ENCODE measurements at regions not wholly inside any gene's neighbourhood (a gene's known extent, or its start where the extent isn't known, plus 50 kb on each side); places are given as distances from the start of the nearest gene placed in this dataset.

DNA sequence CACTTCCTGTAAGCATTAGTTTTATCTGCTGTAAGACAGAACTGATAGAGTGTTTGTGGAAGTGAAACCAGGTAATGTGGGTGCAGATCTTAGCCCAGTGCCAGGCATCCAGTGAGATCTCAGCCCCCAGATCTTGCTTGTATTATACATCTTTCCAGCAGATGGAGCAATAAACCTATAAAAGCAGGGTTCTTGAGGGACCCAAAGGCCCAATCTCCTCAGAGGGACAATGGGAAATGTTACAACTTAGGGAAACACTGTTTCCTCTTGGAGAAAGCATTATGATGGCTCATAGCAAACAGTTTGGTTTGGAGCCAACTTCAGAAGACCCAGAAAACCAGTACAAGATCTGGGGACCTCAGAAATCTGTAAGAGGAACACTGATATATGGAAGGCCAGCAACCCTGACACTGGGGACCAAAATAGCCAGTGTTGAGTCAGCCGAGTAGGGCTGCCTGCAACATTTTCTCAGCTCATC is 206.3 kb downstream of the SLC7A11 start:
- DNase-seq, result no peak
- intact Hi-C loops (cut with DNase I), result loop anchor here (1.0 to 5.0 kb wide), 4 partner anchors 56 to 835 kb away; no protein-coding TSS in a partner anchor

DNA sequence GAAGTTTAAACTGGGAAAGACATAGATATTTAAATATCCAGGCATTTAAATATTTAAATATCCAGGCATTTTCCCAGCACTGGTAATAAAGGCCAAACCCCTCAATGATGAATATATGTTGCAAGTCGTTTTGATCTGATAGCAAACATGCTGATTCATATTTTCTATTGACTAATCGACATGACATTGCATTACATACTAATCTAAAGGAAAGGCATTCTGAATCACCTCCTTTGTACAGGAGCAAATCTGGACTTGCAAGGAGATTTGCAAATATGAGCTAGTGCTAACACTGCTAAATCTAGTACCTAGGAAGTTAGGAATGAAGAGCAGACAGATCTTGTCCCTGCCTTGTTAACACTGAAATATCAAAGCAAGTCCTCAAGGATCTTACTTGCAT is 207.3 kb downstream of the SLC7A11 start:
- intact Hi-C loops (cut with DNase I), result loop anchor here (1.0 to 5.0 kb wide), 4 partner anchors 57 to 836 kb away; no protein-coding TSS in a partner anchor
- DNase-seq, result no peak

DNA sequence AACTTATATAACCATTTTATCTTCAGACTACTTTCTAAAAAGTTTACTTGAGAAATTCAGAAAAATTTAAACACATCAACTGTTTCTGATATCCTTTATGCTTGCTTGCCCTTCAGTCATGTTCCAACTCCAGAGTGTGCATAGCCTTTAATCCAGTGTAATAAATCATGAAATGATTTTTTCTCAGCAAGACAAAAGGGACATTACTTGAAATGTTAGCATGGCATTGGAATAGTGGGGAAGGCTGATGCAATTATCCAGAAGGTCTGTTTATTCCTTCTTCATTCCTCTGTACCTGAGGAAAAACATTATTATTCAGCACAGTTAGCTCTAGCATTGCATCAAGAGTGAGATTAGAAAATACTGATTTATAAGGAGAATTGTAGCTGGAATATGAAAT is 209.9 kb downstream of the SLC7A11 start:
- intact Hi-C loops (cut with DNase I), result no loop called here
- no peak for DNase-seq

DNA sequence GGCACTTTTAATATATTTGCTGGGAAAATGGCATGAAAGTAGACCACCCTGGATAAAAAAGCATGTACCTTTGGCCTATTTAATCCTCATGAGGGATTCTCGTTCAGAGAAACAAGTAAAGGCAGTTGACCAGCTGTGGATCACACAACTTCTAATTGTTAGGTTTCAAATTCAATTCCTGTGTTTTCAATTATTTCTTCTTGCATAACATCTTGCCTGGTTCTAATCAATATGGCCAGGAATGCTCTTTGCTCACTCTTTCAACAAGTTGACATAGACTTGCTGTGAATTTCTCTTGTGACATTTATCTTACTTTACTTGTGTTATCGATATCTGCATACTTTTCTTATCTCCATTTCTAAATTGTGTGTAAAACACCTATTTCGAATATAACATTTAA is 211.8 kb downstream of the SLC7A11 start:
- intact Hi-C loops (cut with DNase I), result no loop called here
- DNase-seq, result no peak

DNA sequence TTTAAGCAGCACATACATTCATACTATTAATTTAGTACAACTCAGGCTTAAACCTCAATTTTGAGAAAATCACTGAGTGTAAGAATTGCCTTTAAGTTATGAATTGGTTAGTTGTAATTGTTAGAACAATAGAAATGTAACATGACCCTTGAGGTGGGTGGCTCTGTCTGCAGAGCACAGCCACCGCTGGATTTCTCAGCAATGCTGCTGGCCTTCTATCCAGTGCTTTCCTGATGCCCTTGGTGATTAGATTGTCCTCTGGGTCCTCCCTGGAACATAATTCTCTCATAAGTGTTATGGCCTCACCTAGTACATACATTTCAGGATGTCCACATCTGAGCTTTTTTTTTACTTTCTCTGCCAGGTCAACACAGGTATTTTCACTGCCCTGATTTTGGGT is 213.2 kb downstream of the SLC7A11 start:
- intact Hi-C loops (cut with DNase I), result no loop called here
- DNase-seq, result no peak

DNA sequence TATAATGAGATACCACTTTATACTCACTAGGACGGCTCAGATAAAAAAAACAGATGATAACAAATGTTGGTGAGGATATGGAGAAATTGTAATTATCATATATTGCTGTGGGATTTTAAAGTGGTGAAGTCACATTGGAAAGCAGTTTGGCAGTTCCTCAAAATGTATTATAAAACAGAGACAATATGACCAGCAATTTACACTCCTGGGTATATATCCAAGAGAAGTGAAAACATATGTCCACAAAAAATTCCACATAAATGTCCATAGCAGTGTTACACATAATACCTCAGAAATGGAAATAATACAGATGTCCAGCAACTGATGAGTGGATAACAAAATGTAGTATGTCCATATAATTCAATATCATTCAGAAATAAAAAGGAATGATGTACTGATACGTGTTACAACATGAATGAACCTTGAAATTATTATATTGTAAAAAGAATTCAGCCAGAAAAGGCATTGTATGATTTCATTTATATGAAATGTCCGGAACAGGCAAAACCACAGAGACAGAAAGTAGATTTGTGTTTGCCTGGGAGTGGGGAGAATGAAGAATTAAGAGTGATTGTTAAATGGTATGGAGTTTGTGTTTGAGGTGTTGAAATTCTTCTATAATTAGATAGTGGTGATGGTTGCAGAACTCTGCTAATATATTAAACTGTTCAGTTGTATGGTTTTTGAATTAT is 220.9 kb downstream of the SLC7A11 start:
- DNase-seq, result no peak
- intact Hi-C loops (cut with DNase I), result no loop called here

DNA sequence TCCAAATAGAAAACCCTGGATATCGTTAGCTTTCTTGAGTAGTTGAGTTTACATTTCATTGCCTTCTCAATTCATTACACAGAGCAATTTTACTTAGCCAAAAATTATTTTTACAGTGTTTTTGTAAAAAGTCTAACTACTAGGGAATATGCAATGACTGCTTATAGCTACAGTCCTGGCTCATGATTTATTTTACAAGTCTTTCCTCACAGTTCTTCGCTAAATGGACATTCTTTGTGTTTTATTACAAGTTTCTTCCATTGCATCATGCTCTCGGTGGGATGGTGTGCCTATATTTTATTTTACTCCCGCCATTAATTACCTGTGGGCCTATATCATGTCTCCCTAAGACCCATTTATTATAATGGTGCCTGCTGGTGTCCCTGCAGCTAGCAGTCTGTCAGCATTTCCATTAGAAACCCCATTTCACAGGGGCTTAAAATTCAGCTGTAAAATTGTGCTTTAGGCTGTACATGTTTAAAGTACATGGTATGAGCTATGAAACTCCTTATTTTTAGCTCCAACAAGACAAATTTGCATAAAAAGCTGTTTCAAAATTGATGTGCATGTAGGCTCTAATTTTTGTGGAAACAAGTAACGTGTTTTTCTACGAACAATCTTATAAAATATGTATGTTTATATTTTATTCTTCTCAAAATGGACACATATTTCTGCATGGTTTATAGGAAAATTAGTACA is 227.4 kb downstream of the SLC7A11 start:
- no peak for DNase-seq
- intact Hi-C loops (cut with DNase I), result no loop called here

DNA sequence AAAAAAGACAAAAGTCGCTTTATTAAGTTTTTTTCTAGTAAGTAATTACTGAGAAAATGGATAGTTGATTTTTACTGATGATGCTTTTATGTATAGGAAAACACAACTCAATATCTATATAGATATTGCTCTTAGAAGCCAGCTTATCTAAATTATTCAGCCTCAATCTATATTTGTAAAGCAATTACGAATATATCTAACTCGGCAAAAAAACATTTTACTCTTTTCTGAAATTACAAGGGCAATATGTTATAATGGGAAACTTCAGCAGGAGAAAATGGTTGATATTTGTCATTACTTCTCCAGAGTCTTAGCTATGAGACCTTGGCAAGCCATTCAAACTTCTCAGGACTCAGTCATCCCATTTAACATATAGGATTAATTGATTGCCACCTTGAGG is 228.5 kb downstream of the SLC7A11 start:
- intact Hi-C loops (cut with DNase I), result no loop called here
- no peak for DNase-seq

DNA sequence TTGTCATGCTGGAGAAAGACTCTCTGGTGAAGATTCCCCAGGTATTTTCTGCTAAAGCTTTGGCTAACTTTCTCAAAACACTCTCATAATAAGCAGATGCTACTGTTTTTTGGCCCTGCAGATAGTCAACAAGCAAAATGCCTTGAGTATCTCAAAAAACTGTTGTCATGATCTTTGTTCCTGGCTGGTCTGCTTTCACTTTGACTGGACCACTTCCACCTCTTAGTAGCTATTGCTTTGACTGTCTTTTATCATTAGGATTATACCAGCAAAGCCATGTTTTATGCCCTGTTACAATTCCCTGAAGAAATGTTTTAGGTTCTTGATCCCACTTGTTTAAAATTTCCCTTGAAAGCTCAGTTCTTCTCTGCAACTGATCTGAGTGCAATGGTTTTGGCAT is 231.5 kb downstream of the SLC7A11 start:
- intact Hi-C loops (cut with DNase I), result no loop called here
- no peak for DNase-seq

DNA sequence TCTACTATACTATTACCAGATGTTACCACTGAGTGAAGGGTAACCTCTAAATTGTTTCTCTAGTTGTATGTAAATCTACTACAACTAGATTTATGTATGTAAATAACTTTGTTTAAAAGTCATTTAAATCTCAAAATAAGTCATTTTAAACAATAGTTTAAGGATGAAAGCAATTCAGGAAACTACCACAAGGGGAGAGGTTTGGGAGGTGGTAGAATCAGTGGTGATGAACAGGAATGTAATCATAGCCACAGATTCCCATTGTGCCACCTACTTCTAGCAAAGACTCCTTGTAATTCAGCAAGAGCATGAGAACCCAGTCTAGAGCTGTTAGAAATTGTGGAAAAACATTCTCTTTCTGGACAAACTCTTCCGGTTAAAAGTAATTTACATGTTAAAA is 234.6 kb downstream of the SLC7A11 start:
- DNase-seq, result no peak
- intact Hi-C loops (cut with DNase I), result no loop called here

DNA sequence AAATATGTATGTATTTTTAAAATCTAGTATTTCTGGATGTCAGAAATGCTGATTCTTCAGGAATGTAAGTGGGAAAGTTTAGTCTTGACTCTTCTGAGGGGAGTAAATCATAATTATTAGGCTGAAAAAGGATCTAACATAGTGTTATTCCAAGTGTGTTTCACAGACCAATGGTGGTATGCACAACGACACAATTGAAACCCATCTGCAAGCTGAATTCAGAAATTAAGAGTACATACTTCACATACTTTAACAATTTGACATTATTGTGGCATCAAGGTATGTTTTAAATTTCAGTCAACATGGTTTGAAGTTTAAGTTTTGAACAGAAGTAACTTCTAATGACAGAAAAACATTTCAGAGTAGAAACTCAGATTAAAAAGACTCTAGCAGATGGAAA is 236.7 kb downstream of the SLC7A11 start:
- DNase-seq, result no peak
- intact Hi-C loops (cut with DNase I), result no loop called here

DNA sequence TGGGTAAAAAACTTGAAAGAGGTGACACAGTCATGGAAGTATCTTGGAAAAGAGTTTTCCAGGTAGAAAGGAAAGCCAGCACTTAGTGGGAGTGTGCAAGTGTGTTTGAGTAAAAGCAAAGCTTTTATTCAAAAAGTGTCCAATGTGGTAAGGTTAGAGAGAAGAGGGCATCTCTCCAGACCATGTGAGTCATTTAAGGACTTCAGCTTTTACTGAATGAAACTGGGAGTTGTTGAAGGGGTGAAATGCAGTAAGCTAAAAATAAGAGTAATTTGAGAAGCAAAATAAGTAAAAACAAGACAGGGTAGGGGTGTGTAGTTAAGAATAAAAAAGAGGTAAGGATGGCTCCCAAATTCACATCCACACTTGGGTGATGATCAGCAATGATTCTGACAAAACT is 238.9 kb downstream of the SLC7A11 start:
- intact Hi-C loops (cut with DNase I), result no loop called here
- DNase-seq, result no peak

DNA sequence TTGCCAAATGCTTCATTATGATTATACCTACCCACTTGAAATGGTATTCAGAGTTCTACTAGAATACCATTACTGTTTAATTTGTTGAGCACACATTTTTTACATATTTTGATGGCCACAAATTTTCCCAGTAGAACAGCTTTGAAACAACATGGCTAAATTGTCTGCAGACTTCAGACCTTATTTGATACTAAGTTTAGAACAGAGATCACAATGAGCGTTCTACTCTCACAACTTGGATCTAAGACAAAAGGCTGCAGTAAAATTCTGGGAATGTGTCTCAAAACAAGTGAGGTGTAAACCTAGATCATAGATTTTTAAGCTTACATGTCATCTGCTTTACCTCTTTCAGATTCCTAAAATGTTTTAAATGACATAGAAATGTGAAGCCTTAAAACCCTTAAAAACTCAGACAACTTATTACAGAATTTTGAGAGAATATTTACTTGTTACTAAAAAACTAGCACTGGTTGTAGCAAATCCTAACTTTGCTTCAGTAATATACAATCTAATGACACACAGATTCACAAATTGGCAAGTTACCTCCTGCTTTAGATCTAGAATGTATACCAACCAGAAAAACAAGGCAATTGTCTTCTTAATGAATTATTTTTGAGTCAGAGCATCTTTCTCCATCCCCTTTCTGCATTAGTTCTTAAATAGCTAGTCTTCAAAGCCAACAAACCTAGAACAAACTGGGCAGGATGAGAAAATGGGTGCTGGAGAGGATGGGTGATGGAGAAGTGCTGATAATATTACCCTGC is 243.3 kb downstream of the SLC7A11 start:
- intact Hi-C loops (cut with DNase I), result no loop called here
- DNase-seq, result no peak

DNA sequence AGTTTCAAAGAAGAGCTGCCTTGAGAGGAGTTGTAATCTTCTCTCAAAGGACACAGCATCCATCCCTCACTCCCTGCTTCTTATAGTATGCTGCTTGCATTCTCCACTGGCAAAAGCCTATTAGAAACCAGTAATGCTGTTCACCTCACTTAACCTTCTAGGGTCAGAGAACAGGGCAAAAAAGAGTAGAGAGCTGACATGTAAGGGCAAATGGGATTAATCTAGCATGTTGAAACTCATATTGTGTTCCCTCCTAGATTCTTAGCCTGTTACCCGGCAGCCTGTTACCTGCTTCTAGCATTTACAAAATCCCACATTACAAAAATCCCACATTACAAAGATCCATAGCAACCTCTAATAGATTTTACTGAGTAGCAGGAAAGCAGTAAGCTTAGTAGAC is 244.7 kb downstream of the SLC7A11 start:
- intact Hi-C loops (cut with DNase I), result no loop called here
- DNase-seq, result no peak

DNA sequence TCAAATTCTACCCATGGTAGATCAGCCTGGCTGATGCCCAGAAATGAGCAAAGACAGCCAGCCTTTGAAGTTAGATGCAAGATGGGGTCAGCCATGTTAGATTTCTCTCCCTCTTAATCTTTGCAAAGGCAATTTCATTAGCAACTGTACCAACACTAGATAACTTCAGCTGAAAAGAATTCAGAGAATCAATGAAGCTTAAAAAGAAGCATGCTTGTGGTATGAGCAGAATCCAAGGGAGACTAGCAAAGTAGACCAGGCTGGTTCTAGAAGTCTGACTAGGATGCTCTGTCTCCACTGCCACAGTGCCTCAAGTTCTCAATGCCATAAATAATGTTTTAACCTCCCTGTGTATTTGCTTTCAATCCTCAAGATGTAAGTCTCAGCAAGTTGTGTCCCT is 247.3 kb downstream of the SLC7A11 start:
- DNase-seq, result no peak
- intact Hi-C loops (cut with DNase I), result no loop called here

DNA sequence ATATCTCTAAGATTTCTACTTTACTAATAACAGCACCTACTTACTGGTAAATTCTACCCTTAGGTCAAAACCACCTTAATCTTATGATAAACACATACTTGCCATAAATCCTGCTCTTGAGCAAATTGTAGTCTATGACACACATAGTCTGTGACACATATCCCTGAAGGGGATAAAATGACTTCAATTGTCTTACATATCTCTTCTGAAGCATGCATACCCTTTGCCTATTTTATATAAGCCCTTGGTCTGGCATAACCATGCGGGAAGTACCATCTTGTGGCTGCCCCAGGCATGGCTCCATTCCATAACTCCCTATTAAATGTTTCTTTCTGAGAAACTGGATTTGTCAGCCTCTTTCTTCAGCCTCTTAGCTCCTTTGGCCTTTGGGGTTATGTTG is 248.9 kb downstream of the SLC7A11 start:
- intact Hi-C loops (cut with DNase I), result no loop called here
- no peak for DNase-seq

DNA sequence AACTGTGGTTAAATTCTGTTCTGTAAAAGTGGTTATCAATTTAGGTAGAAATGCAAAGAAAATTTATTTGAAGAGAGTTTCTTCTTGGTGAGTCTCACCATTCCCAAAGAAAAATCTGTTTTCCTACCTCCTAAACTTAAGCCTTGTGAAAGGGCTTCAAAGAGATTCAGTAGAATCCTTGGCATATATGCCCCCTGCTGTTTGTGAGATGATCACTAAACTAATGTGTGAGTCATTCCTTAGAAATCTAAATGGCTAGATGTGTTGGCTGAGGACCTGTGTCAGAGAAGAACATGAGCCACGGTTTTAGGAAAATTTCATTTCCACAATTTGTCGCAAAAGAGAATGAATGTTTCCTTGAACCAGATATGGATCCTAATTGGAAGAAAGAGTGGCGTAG is 260.9 kb downstream of the SLC7A11 start:
- intact Hi-C loops (cut with DNase I), result no loop called here

DNA sequence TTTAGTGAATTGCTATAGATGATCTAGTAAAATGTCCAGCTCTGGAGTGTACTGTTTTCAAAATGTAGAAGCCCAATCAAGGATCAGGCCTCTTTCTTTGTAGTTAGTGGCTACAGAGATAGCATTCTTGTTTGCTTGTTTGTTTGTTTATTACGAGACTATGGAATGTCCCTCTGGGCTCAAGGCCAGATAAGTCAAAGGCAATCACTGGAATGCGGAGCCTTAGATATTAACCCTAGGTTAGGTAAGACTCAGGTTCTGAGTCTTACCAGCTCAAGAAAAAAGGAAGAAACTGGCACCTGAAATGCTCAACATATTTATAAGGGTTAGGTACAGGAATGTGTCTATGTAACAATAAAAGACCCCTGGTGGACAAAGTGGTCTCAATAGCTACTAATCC is 261.5 kb downstream of the SLC7A11 start:
- intact Hi-C loops (cut with DNase I), result no loop called here

More for the DNA sequence above, 260.9 kb downstream of the SLC7A11 start:
- no peak for DNase-seq

DNA sequence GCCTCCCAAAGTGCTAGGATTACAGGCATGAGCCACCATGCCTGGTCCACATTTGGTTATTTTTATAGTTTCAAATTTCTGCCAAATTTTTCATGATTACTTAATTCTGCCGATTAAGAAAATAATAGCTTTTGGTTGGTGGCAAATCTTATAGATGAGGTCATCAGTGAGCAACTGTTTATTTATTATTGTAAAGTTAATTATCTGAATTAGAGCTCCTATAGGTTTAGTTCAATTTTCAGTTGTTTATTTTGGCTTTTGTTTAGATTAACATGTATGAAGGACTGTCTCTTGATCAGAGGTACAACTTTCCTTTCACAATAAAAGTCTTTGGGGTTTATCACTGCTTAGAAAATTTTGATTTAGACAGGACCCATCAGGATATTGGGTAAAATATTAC is 262.2 kb downstream of the SLC7A11 start:
- intact Hi-C loops (cut with DNase I), result no loop called here
- DNase-seq, result no peak

More for the DNA sequence above, 261.5 kb downstream of the SLC7A11 start:
- no peak for DNase-seq

DNA sequence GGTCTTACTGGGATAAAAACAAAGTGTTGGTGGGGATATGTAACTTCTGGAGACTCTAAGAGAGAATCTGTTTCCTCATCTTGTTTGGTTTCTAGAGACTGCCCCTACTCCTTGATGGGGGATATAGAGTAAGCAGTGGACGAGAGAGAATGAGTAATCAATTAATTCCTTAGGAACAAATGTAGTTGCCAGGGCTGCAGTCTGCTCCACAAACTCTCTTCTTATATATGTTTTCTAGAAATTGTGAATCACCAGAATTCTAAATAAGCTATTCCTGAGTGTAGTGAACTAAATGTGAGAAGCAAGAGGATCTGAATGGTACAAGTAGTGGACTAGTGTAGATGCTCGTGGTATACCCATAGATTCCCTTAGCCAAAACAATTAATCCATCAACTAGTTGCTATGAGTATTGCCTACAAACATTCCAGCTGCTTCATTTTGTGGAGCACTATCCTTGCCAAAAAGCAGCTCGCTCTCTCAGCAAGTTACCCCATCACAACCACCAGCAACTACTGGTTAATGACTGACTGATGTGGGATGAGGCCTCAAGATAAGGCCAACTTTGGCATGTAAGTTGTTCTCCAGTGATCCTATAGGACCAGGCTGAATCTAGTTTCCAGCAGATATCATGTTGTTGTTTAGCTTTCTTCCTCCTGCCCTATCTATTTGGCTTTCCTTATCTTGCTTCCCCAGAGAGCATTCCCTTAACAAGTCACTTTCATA is 273.0 kb downstream of the SLC7A11 start:
- no peak for DNase-seq
- intact Hi-C loops (cut with DNase I), result no loop called here
